ENCODE measurements at regions not wholly inside any gene's neighbourhood (a gene's known extent, or its start where the extent isn't known, plus 50 kb on each side); places are given as distances from the start of the nearest gene placed in this dataset.

GRCh38 chr6:126446248-126446647, 106.3 kb downstream of the CENPW start:
- Histone ChIP-seq H3K4me3 (no peak overlapping the region), H3K36me3 (no peaks in the 10 kb centered on the region), H3K27me3 (no peaks in the 10 kb centered on the region), H3K27ac (no peak overlapping the region), H3K9me3 (no peaks in the 10 kb centered on the region), H3K4me1 (no peaks in the 10 kb centered on the region)
- intact Hi-C loops (cut with DNase I) = no loop called here
- DNase-seq (no peak), ATAC-seq (no peak)
- TF ChIP-seq, protein P1, sequence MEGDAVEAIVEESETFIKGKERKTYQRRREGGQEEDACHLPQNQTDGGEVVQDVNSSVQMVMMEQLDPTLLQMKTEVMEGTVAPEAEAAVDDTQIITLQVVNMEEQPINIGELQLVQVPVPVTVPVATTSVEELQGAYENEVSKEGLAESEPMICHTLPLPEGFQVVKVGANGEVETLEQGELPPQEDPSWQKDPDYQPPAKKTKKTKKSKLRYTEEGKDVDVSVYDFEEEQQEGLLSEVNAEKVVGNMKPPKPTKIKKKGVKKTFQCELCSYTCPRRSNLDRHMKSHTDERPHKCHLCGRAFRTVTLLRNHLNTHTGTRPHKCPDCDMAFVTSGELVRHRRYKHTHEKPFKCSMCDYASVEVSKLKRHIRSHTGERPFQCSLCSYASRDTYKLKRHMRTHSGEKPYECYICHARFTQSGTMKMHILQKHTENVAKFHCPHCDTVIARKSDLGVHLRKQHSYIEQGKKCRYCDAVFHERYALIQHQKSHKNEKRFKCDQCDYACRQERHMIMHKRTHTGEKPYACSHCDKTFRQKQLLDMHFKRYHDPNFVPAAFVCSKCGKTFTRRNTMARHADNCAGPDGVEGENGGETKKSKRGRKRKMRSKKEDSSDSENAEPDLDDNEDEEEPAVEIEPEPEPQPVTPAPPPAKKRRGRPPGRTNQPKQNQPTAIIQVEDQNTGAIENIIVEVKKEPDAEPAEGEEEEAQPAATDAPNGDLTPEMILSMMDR (IDR thresholded peaks at IDR 0.05) = no peak

GRCh38 chr6:126447367-126447766, 107.5 kb downstream of the CENPW start:
- intact Hi-C loops (cut with DNase I) = no loop called here
- H3K27ac ChIP-seq = no peak overlapping the region

DNA sequence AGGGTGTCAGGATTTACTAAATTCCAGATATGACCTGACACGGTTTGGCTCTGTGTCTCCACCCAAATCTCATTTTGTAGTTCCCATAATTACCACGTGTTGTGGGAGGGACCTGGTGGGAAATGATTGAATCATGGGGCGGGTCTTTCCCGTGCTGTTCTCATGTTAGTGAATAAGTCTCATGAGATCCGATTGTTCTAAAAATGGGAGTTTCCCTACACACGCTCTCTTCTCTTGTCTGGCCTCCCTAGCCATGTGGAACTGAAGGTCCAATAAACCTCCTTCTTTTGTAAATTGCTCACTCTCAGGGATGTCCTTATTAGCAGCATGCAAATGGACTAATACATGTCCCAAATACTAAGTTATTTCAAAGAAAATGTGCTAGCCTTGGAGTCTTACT, 121.1 kb downstream of the CENPW start:
- Histone ChIP-seq H3K9me3 (no peaks in the 10 kb centered on the region), H3K27me3 (no peaks in the 10 kb centered on the region), H3K27ac (no peak overlapping the region), H3K4me1 (no peaks in the 10 kb centered on the region), H3K36me3 (no peaks in the 10 kb centered on the region), H3K4me3 (no peak overlapping the region)
- intact Hi-C loops (cut with DNase I) = no loop called here
- ATAC-seq (no peak), DNase-seq (no peak)
- TF ChIP-seq, protein P1 (IDR thresholded peaks at IDR 0.05) = no peak

More at GRCh38 chr6:126447367-126447766, 107.5 kb downstream of the CENPW start:
- no peaks in the 10 kb centered on the region for H3K9me3 ChIP-seq
- ATAC-seq (no peak), DNase-seq (no peak)
- H3K27me3 ChIP-seq = no peaks in the 10 kb centered on the region
- TF ChIP-seq, protein P1 (IDR thresholded peaks at IDR 0.05) = no peak
- no peak overlapping the region for H3K4me3 ChIP-seq
- H3K4me1 ChIP-seq = no peaks in the 10 kb centered on the region
- H3K36me3 ChIP-seq = no peaks in the 10 kb centered on the region

DNA sequence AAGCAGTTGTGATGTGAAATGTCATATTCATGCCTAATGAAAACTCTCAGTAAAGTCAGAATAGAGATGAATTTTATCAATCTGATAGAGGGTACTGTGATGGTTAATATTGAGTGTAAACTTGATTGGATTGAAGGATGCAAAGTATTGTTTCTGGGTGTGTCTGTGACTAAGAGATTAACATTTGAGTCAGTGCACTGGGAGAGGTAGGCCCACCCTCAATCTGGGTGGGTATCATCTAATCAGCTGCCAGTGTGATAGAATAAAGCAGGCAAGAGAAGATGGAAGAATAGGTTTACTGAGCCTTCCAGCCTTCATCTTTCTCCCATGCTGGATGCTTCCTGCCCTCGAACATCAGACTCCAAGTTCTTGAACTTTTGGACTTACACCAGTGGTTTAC, 124.3 kb downstream of the CENPW start:
- H3K4me1 ChIP-seq = no peaks in the 10 kb centered on the region
- intact Hi-C loops (cut with DNase I) = no loop called here
- no peak for DNase-seq
- no peak overlapping the region for H3K4me3 ChIP-seq
- TF ChIP-seq, protein P1 (IDR thresholded peaks at IDR 0.05) = no peak
- H3K27me3 ChIP-seq = no peaks in the 10 kb centered on the region
- no peak overlapping the region for H3K27ac ChIP-seq
- no peaks in the 10 kb centered on the region for H3K36me3 ChIP-seq
- H3K9me3 ChIP-seq = no peaks in the 10 kb centered on the region
- ATAC-seq = no peak

GRCh38 chr6:126475449-126475848, 135.5 kb downstream of the CENPW start:
- DNase-seq (no peak), ATAC-seq (no peak)
- H3K4me1 ChIP-seq = no peaks in the 10 kb centered on the region
- H3K36me3 ChIP-seq = no peaks in the 10 kb centered on the region
- H3K27me3 ChIP-seq = no peaks in the 10 kb centered on the region
- no peak overlapping the region for H3K4me3 ChIP-seq
- H3K9me3 ChIP-seq = no peaks in the 10 kb centered on the region
- intact Hi-C loops (cut with DNase I) = no loop called here
- H3K27ac ChIP-seq = no peak overlapping the region
- TF ChIP-seq, protein P1 (IDR thresholded peaks at IDR 0.05) = no peak
